Heart right ventricle (tissue), 16 donors: ENCODE measurements at regions not wholly inside any gene's neighbourhood (a gene's known extent, or its start where the extent isn't known, plus 50 kb on each side); places are given as distances from the start of the nearest gene placed in this dataset.

Source experiments
- ATAC-seq, 8 donors: fragments of 200-7000 bp; cut with Tn5 transposase; one replicate each; pipeline ENCODE4 v1.9.1; 2020; ENCODE audit warnings: mild to moderate bottlenecking in 8 of 8, moderate library complexity in 8 of 8, moderate number of reproducible peaks in 1 of 8
- DNase-seq, 2 donors: peaks; one replicate each; pipeline ENCODE4 v3.0.0-alpha.2; 2020
- H3K27ac ChIP-seq, 10 donors: fragments of 200-600 bp; sonication (generic) in 2 of 10; one replicate each; pipeline versions ENCODE4 v1.5.0 to v1.8.0; 2020 to 2022; ENCODE audit warnings: mild to moderate bottlenecking in 3 of 10
- H3K27me3 ChIP-seq, 7 donors: fragments of 200-600 bp; one replicate each; pipeline ENCODE4 v1.8.0; 2021 to 2022; ENCODE audit warnings: mild to moderate bottlenecking in 2 of 7
- H3K36me3 ChIP-seq, 9 donors: fragments of 200-600 bp; sonication (generic) in 1 of 9; one replicate each; pipeline versions ENCODE4 v1.5.0 to v1.8.0; 2020 to 2022; ENCODE audit warnings: mild to moderate bottlenecking in 2 of 9
- H3K4me1 ChIP-seq, 9 donors: fragments of 200-600 bp; sonication (generic) in 1 of 9; one replicate each; pipeline versions ENCODE4 v1.5.0 to v1.8.0; 2020 to 2022; ENCODE audit warnings: mild to moderate bottlenecking in 4 of 9
- H3K4me3 ChIP-seq, 10 donors: fragments of 200-600 bp; sonication (generic) in 2 of 10; one replicate each; pipeline versions ENCODE4 v1.5.0 to v1.8.0; 2020 to 2022; ENCODE audit warnings: mild to moderate bottlenecking in 7 of 10, moderate library complexity in 2 of 10
- H3K9me3 ChIP-seq, 11 donors: fragments of 200-600 bp in 10 of 11; sonication (generic) in 2 of 11; one replicate each; pipeline versions ENCODE4 v1.5.0 to v1.8.0; 2013 to 2022; ENCODE audit warnings: mild to moderate bottlenecking in 2 of 11, control low read depth in 1 of 11, moderate library complexity in 1 of 11
- WGBS, 2 donors: extraction: QIAGEN DNeasy Blood & Tissue Kit; methylation state at CpG; one replicate each; pipeline ENCODE4 v1.1.7; 2013; ENCODE audit warnings: inconsistent platforms in 1 of 2; 5-methylcytosine and 5-hydroxymethylcytosine counted together
- intact Hi-C, 10 donors: fragments of 100-400 bp; cut with DNase I; formaldehyde crosslinking; loops; one replicate each; pipeline versions ENCODE4 v1.11.1 to v1.14.2; 2022
- TF ChIP-seq, protein P1 (sequence below), 9 donors: fragments of 200-600 bp; sonication (generic) in 2 of 9; IDR thresholded peaks; one replicate each; pipeline versions ENCODE4 v1.5.0 to v1.8.0; 2021 to 2022; ENCODE audit warnings: antibody characterized with exemption in 9 of 9, mild to moderate bottlenecking in 5 of 9, moderate library complexity in 1 of 9
- donor health status: Arrhythmogenic right ventricular cardiomyopathy.
- donor health status: ischemic (EF 13 %, LVEDD 7.1; RV severe dilation, severe dysfunction).
- donor health status: healthy with polysubstance abuse.
- donor health status: DM: no; HTN: yes; CAD: no.
- donor health status: DM: no; HTN: no; CAD: no.
- donor health status: ischemic (EF 25% LVEDD 6.9; RV normal size, moderate dysfunction).
- donor health status: ischemic (EF 25% LVEDD 5.7; RV mildly dilated, moderate dysfunction).
- donor health status: healthy.
- donor health status: DM: yes; HTN: yes; CAD: no.
- donor health status: Ischemic cardiomyopathy.
- donor health status: ischemic (EF 35%, LVEDD 5.7; RV mildly dilated, moderate dysfunction).
- donor health status: nonischemic (EF 11% LVEDD 7.7; RV severe dilation, severe dysfunction).
- donor health status: DM: yes; HTN: yes; CAD: no.
- donor health status: PGD.
- donor health status: ischemic (EF 29% LVEDD 5.4; RV normal size, mild dysfunction).
- donor health status: nonischemic (EF 23%, LVEDD 6.1; RV moderate dilation, normal function).

DNA sequence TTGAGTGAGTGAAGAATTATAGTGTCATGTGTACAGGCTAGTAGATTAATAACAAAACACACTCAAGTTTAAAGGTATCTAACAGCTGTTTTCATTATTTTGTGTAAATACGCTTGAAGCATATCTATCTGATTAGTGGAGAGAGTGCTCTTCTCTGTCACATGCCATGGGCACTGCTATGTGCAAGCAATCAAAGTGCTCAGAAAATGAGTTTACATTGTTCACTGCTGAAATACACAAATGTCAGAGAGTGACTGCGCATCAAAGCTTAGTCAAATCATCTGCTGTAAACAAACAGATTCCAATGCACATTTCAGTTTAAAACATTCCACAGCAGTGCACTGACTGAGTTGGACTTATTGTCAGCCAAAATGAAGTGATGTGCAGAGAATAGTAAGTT is 423.4 kb downstream of the ZEB2 start:
- H3K4me3 ChIP-seq: no peak overlapping the region
- WGBS, 2 donors: 90 to 98% methylated on average over 2 of the region's 2 CpGs
- ATAC-seq (no peak), DNase-seq (no peak)
- H3K27ac ChIP-seq: no peak overlapping the region
- peaks cover 0 to 10% (median 0%) of the 10 kb centered on the region in 9 donors for H3K4me1 ChIP-seq
- intact Hi-C loops: no loop called here
- H3K9me3 ChIP-seq: peaks cover 0 to 16% (median under 1%) of the 10 kb centered on the region in 11 donors
- H3K36me3 ChIP-seq: no peaks in the 10 kb centered on the region
- H3K27me3 ChIP-seq: no peaks in the 10 kb centered on the region
- TF ChIP-seq, protein P1, sequence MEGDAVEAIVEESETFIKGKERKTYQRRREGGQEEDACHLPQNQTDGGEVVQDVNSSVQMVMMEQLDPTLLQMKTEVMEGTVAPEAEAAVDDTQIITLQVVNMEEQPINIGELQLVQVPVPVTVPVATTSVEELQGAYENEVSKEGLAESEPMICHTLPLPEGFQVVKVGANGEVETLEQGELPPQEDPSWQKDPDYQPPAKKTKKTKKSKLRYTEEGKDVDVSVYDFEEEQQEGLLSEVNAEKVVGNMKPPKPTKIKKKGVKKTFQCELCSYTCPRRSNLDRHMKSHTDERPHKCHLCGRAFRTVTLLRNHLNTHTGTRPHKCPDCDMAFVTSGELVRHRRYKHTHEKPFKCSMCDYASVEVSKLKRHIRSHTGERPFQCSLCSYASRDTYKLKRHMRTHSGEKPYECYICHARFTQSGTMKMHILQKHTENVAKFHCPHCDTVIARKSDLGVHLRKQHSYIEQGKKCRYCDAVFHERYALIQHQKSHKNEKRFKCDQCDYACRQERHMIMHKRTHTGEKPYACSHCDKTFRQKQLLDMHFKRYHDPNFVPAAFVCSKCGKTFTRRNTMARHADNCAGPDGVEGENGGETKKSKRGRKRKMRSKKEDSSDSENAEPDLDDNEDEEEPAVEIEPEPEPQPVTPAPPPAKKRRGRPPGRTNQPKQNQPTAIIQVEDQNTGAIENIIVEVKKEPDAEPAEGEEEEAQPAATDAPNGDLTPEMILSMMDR (IDR thresholded peaks at IDR 0.05): no peak

DNA sequence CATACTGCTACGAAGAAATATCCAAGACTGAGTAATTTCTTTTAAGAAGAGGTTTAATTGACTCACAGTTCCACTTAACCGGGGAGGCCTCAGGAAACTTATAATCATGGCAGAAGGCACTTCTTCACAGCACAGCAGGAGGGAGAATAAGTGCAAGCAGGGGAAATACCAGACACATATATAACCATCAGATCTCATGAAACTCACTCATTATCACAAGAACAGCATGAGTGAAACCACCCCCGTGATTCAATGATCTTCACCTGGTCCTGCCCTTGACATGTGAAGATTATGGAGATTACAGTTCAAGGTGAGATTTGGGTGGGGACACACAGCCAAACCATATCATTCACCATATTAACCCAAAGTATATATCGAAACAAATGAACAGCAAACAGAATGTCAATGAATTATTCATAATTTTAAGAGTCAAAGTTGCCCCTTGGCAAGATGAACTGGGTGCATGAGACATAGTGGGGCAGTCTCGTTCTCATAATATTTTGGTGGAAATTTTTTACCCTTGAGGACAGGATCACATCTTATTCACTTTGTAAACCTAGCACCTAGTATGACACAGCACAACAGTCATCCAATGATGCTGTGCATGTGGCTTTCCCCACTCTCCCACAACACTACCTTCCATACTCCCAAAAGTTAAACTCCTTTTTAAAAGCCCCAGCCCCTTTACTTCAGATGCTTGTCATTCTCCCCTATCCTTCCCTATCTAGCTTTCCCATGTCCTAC is 425.3 kb downstream of the ZEB2 start:
- intact Hi-C loops: no loop called here
- Histone ChIP-seq H3K36me3 (no peaks in the 10 kb centered on the region), H3K27me3 (no peaks in the 10 kb centered on the region), H3K4me1 (peaks cover 0 to 3% (median 0%) of the 10 kb centered on the region in 9 donors), H3K27ac (no peak overlapping the region), H3K4me3 (no peak overlapping the region), H3K9me3 (peaks cover 0 to 23% (median 3%) of the 10 kb centered on the region in 11 donors)
- 95 to 99% methylated on average over 5 of the region's 5 CpGs for WGBS, 2 donors
- DNase-seq: no peak
- no peak for ATAC-seq
- TF ChIP-seq, protein P1 (IDR thresholded peaks at IDR 0.05): no peak

DNA sequence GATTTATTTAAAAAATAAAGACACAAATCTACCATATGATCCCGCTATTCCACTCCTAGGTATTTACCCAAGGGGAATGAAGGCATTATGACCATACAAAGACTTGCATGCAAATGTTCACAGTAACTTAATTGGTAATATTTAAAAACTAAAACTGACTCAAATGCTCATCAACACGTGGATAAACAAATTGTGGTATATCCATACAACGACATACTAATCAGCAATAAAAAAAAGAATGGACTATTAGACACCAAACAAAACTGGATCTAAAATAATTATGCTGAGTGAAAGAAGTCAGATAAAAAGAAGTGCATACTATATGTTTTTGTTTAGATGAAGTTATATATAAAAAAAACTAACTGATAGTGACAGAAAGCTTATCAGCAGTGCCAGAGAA is 428.3 kb downstream of the ZEB2 start:
- peaks cover 0 to 2% (median 0%) of the 10 kb centered on the region in 9 donors for H3K4me1 ChIP-seq
- TF ChIP-seq, protein P1 (IDR thresholded peaks at IDR 0.05): no peak
- no peaks in the 10 kb centered on the region for H3K36me3 ChIP-seq

DNA sequence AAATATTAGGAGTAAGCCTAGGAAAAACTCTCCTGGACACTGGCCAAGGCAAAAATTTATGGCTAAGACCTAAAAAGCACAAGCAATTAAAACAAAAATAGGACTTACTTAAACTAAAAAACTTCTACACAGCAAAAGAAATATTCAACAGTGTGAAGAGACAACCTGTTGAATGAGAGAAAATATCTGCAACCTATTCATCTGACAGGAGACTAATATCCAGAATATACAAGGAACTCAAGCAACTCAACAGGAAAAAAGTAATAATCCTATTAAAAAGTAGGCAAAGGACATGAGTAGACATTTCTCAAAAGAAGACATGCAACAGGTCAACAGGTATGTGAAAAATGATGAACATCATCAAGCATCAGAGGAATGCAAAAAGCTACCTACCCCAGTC is 431.1 kb downstream of the ZEB2 start:
- intact Hi-C loops: no loop called here
- H3K9me3 ChIP-seq: peaks cover 0 to 28% (median 3%) of the 10 kb centered on the region in 11 donors
- H3K36me3 ChIP-seq: no peaks in the 10 kb centered on the region
- TF ChIP-seq, protein P1 (IDR thresholded peaks at IDR 0.05): no peak
- ATAC-seq (no peak), DNase-seq (no peak)
- no peaks in the 10 kb centered on the region for H3K27me3 ChIP-seq
- H3K4me3 ChIP-seq: no peak overlapping the region
- no peak overlapping the region for H3K27ac ChIP-seq
- peaks cover 0 to 3% (median 0%) of the 10 kb centered on the region in 9 donors for H3K4me1 ChIP-seq

More for the DNA sequence above, 428.3 kb downstream of the ZEB2 start:
- intact Hi-C loops: no loop called here
- DNase-seq (no peak), ATAC-seq (no peak)
- H3K4me3 ChIP-seq: no peak overlapping the region
- no peaks in the 10 kb centered on the region for H3K27me3 ChIP-seq
- H3K9me3 ChIP-seq: peaks cover 0 to 33% (median 3%) of the 10 kb centered on the region in 11 donors
- 96 to 98% methylated on average over 3 of the region's 3 CpGs for WGBS, 2 donors
- H3K27ac ChIP-seq: no peak overlapping the region
